ENCODE measurements at regions not wholly inside any gene's neighbourhood (a gene's known extent, or its start where the extent isn't known, plus 50 kb on each side); places are given as distances from the start of the nearest gene placed in this dataset.

DNA sequence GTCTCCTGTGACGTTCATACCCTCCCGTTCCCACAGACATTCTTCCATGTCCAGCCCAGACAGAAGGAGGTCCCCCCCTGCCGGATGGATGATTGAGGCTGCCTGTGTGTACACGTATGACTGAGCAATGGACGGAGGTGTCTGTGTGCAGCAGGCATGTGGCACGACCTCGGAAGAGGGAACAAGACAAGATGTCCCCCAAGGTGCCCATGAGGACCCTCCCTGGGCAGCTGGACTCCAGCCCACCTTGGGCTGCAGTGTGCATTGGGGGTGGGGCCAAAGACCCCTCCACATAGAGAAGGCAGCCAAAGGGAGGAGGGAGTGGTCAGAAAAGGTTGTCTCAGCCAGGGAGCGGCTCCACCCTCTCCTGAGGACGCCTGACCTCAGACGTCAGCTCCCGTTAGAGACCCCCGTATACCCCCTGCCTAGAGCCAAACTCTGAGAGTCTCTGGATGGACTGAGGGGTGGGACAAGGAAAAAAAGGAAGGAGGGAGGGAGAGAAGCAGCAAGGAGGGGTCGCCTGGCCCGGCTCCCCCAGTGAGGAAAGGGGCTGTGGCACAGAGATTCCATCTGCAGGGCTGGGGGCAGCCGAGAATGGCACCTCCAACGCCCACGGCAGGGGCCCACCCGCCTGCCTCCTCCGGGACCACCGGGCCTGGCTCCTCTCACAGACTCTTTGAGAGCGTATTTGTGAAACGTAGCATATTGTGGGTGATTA lies 92.9 kb upstream of the BHLHE23 start:
- DNase-seq = no peak

DNA sequence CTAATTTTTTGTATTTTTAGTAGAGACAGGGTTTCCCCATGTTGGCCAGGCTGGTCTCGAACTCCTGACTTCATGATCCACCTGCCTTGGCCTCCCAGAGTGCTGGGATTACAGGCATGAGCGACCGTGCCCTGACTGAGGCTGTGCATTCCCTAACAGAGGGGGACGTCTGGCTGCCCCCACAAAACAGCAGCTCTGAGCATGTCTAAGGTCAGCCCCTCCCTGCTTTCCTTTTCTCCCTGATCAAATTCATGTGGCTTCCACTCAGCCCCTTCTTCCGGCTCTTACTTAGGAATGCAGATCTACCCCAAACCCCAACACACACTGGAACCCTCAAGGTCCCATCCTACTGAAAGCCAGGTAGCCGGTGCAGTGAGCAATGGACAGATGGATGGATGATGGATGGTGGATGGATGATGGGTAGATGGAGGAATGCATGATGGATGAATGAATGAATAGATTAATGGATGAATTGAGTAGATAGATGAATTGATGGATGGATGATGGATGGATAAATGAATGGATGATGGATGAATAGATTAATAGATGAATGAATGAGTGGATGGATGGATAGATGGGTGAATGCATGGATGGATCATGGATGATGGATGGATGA lies 91.5 kb upstream of the BHLHE23 start:
- DNase-seq = no peak

DNA sequence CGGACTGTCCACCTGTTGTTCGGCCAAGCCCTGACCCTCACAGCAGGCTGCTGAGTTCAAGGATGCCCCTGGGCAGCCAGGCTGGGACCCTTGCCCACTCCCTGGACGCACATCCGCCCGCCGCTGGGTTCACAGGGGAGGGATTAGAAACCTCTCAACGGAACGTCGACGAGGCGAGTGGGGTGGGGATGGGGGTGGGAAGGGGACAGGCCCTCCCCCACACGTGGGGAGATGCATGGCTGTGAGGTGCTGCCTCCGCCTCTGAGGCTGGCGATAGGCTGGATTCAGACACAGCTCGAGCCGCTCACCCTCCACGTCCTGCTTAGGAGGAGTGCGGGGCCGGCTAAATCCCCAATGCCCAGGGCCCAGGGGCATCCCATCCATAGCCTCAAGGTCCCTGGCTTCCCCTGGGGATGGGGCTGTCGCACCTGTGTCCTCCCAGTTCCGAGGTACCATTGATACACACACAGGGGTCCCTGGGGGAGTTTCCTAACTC lies 90.6 kb upstream of the BHLHE23 start:
- no peak for DNase-seq

DNA sequence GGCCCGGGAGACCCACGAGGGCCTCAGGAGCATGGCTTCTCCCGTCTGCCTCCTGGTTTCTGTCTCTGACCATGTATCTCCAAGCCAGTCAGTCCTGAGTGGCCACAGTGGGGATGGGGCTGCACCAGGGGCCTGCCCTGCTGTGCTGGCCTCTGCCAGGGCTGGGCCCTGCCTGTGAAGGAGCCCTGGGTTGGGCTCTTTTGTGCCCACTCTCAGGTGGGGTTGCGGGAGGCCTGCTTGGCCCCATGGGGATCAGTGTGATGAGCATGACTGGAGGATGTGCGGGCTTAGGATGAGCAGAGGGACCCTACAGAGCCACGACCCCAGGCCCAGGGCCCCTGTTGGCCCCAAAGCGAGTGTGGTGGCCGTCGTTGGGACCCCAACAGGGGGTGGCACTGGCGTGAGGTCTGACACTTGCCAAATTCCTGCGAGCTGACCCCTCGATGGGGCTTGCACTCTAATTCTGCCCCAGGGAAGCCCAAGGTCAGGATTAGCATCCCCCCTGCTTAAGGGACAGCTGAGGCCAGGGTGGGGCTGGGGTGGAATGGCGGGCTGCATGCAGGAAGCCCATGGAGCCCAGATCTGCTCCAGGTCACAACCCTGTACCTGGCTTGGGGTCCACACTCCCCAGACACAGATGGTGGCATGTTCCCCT lies 90.0 kb upstream of the BHLHE23 start:
- no peak for DNase-seq

DNA sequence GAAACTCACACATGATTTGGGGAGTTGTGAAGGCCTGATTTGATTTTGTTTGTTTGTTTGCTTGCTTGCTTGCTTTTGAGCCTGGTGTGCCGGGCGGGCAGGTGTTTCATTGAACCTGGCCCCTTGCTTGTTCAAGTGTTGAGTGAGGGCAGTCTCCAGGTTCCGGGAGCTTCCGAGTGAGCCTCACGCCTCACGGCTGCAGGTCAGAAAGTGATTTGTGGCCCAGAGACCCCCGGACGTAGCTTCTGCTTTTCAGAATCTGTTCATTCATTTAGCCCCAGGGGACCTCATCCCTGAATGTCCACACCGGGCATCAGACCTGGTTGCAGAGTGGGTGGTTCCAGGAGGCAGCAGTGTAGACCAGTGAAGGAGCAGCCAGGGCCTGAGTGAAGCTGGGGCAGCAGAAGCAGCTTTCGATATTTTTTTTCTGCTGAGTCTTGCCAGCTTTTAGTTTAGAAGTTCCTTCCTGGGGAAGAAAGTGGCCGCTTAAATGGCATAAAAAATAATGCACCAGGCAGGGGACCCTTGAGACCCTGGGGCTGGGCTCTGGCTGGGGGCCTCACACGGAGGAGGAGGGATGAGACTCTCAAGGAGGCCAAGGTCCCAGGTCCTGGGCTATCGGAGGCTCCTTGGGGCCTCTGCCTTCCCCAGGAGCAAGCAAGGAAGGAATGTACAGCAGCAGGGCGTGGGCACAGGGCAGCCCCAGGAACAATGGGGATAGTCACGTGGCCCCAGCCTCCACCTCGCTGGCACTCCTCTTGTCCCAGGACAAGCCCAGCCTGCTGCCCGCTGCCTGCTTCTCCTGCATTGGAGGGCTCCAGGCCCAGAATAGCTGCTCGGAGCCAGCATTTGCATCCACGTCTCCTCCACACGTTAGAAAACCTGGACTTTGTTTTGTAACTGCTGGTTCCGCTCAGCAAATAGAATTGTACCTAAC lies 89.2 kb upstream of the BHLHE23 start:
- no peak for DNase-seq

DNA sequence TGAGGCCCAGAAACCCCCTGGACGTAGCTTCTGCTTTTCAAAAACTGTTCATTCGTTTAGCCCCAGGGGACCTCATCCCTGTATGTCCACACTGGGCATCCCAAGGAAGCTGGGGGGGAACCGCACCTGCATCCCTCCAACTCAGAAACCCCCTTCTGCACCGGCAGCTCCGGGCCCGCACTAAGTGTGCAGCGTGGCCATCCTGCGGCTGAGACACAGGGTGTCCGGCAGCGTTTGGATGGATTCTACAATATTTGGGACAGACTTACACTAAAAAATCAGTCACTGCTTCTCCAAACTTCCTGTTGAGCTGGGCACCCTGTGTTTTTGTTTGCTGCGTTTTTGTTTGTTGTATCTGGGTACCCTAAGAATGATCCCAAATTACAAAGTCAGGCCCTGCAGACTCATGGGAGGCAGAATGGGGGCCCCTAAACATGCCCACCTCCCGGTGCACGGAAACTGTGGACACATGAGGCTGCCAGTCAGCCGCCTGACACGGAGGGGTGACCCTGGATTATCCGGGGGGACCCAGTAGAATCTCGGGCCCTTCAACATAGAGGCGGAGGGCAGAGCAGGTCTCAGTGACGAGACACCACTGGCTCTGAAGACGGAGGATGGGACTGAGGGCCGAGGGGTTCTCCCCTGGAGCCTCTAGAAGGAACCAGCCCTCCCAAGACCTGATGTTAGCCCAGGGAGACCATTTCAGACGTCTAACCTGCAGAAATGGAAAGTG lies 88.2 kb upstream of the BHLHE23 start:
- DNase-seq = no peak

DNA sequence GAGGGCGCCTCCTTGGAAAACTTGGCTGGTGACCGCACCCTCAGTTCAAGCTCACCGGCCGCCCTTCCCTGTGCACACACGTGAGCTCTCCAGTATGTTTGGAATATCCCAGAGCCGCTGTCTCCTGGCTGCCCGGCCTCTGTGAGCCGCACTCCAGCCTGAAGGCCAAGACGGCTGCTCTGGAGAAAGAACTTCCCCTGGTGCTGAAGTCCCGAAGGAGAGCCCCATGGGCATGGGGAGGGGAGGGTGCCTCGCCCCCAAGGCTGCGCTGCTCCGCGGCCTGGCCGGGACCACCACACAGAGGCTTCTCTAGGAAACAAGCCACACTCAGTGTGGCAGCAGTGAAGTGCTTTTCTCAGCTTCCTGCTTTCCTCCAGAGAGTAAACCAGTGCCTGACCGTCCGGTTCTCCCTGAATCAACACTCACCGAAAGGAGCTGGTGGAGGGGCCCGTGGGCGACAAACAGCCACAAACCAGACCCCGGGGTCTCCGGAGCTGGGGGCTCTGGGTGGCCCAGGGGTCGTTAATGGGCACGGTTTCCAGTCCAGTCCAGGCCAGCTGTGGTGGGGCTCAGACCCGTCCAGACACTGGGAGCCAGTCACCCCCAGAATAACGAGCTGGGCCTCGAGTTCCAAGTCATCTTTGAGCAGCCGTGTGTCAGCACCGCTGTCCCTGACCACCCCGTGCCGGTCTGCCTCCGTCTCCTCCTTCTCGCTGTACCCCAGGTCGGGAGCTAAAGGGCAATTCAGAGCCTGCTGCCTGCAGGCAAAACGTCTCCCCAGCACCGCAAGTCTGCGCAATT lies 87.4 kb upstream of the BHLHE23 start:
- DNase-seq = no peak

DNA sequence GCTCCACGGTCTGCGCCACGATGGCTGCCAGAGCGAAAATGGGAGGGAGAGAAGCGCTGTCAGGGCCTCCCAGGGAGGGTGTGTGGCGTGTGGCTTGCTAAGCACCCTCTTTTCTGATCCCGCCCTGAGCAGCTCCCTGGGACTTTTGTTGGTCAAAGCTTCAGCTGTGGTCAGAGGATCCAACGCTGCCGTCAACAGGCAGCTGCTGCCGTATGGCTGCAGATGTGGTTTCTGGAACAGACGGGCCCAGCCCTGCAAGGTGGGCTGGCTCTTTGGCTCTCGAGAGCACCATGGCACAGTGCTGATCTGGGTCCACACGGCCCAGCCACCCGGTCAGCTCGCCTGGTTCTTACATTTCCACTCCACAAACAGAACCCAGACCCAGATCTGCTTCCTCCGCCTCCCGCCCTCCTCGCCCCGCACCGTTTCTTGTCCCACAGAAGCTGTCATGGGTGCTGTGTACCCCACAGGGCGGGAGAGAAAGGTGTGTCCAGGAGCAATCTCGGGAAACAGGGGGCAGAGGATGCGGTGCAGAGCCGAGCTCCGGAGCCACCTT lies 86.0 kb upstream of the BHLHE23 start:
- no peak for DNase-seq

DNA sequence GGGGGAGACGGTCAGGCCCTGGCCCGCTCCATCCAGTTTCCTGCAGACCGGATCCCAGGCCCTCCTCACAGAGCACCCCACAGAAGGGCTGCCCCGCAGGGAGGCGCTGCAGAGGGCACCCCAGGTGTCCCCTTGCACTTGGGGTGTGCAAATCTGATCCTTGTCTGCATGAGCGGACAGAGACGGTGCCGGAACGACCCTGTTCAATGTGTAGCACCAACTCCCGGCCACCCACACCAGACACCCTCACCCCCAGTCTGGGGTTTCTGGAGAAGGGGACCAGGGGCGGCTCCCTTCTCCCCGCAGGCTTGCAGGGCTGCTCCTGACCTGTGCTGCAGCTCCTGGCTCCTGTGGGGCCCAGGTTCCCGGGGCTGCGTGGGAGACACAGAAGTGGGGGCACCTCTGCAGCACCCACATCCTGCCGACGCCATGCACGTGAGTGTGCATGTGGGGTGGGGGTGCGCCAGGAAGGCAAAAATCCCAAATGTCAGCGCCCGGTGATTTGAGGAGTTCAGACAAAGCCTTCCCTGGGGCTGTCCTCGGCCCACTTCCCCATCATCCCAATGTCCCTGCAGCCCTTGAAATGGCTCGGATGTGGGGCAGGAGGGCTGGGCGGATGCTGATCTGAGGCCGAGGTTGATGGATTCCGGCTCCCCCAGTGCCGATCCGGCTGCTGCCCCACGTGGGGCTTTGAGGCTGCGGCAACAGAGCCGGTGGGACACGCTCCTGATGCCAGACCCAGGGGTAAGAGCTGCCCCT lies 85.3 kb upstream of the BHLHE23 start:
- no peak for DNase-seq

DNA sequence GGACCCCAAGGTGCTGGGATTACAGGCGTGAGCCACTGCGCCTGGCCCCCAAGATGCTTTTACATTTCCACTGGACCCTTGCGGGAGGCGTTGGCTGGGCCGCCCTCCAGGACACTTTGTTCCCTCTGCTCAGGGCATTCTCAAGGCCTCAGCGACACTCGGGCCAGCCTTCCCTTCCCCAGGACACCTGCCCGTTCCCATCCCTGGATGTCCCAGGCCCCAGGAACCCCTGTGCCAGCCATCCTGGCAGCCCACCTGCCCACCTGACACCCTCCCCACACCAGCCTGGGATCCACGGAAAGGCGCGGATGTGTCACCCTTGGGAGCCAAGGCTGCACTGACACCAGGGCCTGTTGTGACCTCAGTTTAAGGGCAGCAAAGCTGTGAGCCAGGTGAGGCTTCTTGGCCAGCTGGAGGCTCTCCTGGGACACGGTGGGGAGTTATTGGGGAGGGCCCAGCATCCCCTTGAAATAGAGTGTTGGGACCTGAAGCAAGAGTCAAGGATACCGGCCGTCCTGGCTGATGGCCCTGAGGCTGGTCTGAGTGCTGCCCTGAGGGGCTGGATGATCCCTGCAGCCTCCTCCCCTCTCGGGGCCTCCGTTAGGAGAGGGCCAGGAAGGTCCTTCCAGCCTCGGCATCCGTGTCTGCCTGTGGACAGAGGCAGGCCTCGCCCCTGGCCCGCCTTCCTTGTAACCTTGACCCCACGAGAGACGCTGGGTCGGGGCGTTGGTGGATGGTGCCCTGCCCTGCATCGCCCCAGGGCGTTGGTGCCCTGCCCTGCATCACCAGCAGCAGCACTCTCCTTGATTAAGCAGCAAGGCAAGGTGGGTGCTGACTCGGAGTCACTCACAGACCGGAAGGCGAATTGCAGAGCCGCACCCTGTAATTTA lies 84.2 kb upstream of the BHLHE23 start:
- no peak for DNase-seq

DNA sequence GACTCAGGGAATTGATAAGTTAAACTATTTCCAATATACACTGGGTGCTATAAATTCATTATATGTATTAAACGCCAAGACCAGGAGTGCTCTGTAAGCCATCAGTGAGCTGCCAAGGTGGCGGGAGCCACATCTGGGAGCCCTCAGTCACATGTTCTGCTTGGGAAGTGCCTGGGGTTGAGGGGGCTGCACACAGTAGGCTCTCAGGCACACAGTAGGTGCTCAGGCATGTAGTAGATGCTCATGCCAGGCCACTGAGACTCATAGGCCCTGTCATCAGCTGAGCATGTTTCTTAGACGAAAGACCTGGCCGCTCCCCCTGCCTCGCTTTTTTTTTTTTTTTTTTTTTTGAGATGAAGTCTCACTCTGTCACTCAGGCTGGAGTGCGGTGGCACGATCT lies 83.3 kb upstream of the BHLHE23 start:
- DNase-seq = no peak

DNA sequence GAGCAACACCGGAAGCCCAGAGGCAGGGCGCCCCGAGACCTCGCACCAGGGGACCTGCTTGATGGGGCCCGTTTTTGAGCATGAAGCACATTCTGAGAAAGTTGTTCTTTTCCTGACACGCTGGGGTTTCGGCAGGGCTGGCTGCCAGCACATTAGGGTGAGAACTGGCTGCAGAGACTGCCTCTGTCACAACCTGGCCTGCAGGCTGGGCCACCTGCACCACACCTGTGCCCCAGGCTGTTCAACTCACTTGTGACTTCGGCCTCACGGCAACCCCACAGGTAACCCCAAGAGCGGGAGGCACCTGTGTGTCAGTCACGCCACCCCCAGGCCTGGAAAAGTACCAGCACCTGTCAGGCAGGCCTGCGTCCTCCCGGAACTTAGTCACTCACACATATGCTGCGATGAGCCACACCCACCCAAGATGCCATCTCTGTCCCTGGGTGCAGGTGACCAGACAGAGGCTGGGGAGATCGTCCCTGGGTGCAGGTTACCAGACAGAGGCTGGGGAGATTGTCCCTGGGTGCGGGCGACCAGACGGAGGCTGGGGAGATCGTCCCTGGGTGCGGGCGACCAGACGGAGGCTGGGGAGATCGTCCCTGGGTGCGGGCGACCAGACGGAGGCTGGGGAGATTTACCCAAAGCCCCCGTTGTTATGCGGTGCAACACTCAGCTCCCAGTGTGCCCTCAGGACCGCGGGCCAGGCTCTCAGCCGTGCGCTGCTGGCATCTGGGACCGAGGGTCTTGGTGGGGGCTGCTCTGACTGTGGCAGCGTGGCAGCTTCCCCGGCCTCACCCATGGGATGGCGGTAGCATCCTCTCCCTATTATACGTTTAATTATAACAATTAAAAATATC lies 82.5 kb upstream of the BHLHE23 start:
- DNase-seq = no peak

DNA sequence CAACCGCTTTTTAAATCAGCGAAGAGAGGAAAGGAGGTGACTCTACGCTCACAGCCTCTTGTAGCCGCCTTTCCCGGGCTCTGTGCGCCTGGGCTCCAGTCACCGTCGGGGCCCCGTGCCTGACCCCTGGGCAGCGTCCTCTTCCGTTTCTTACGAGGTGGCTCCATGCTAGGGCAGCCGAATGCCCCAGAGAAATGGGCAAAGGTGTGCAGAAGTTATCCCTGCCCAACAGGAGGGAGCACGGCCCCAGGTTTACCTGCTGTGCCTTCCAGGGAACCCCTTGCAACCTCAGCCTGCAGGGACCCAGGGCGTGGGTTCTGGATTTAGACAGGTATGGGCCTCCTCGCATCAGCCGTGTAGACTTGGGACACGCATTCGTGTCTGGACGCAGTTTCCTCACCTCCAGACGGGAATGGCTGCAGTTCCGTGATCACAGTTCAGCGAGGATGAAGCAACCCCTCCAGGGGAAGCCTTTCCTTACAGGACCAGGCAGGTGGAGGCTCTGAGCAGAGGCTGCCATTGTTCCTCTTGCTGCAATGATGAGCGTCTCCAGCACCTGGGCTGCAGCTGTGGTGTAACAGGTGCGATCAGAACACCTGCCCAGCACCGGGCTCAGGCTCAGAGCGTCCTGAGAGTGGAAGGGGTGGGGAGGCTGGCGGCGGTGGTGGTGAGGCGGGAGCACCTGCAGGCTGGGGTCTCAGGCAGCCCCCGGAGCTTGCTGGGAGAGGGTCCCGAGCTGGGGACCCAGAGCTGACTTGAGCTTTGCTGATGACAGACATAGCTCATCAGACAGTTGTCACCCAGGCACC lies 81.3 kb upstream of the BHLHE23 start:
- no peak for DNase-seq

DNA sequence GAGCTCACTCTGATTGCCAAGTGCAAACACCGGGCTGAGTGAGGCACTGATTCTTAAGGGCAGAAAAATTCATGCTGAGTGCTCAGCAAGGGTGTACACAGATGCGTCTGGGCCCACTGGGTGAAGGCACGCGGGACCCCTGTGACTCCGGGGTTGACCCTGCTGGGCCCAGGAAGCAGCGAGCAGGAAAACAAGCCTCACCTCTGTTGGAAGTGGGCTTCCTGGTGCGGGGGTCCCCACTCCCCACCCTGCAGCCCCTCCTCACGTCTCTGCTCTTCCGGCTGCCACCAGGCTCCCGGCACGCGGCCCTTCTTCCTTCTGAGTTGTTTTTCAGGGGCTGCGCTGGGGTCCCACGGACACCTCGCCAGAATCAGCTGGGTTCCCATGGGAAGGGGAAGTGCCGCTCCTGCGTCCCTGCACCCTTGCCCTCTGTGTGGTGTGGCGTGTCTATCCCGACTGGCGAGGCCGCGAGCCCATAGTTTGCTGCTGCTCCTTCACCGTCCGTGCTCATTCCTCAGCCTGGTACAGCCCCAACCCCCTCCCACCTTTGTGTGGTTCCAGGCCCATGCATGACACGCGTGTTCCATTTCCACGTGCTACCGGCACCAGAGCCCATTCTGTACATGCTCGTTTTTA lies 80.6 kb upstream of the BHLHE23 start:
- DNase-seq = no peak

DNA sequence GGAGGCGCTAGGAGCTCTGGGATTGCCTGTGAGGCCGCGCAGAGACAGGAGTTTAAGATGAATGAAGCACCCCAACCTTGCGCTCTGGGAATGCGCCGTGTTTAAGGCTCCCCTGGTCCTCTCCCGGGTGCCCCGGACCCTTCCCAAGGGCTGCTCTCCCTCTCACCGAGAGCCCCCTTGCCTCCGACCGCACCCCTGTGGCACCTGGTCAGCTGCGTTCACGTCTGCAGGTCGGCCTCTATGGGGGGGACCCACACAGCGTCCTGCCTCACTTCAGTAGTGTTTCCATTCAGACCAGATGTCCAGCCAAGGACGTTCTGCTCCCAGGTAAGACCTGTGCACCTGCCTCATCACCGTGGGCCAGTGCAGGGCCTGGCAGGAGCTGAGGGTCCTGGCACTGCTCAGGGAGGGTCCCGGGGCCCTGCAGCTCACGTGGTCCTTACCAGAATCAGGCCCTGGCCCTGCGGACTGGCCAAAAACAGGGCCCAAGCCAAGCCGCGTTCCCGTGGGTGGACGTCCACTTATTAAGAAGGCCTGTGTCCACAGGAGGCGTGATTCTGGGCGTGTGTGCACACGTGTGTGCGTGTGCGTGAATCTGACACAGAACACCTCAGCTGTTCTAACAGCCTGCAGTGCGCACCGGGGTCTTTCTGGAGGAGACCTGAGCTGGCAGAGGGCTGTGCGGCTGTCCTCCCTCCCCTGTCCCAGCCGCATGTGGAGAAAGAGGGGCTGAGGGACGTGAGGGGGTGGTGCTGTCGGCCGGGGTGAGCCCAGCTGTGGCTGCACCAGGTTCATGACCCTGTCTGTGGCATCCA lies 79.9 kb upstream of the BHLHE23 start:
- no peak for DNase-seq

All from activated T-cell treated with anti-CD3 and anti-CD28 coated beads, Interleukin-2, amount 50 U/mL, for 48 hours (primary cell).